Activated T-cell treated with anti-CD3 and anti-CD28 coated beads, Interleukin-2, amount 50 U/mL, for 24 hours (primary cell): ENCODE measurements at regions not wholly inside any gene's neighbourhood (a gene's known extent, or its start where the extent isn't known, plus 50 kb on each side); places are given as distances from the start of the nearest gene placed in this dataset.

ENCODE experiments used
- DNase-seq: peaks from one replicate; pipeline ENCODE4 v3.0.0-alpha.2; 2020
- H3K27ac Mint-ChIP-seq: 2 replicates; pipeline ENCODE4 v1.8.0; 2020; ENCODE audit warnings: mild to moderate bottlenecking, mixed read lengths
- H3K27me3 Mint-ChIP-seq: 2 replicates; pipeline ENCODE4 v1.8.0; 2020; ENCODE audit warnings: mixed read lengths
- H3K36me3 Mint-ChIP-seq: 2 replicates; pipeline ENCODE4 v1.8.0; 2020; ENCODE audit warnings: low read depth, mixed read lengths
- H3K4me1 Mint-ChIP-seq: 2 replicates; pipeline ENCODE4 v1.8.0; 2020; ENCODE audit warnings: low read depth, mixed read lengths
- H3K4me3 Mint-ChIP-seq: 2 replicates; pipeline ENCODE4 v1.8.0; 2020; ENCODE audit warnings: mild to moderate bottlenecking, moderate library complexity, mixed read lengths
- H3K9me3 Mint-ChIP-seq: 2 replicates; pipeline ENCODE4 v1.8.0; 2020; ENCODE audit warnings: mixed read lengths

GRCh38 chr12:127984386-127985055 is 282.4 kb upstream of the TMEM132C start:
- H3K4me1 Mint-ChIP-seq, result no peaks in the 10 kb centered on the region
- H3K36me3 Mint-ChIP-seq, result no peaks in the 10 kb centered on the region
- H3K27ac Mint-ChIP-seq, result no peak overlapping the region

GRCh38 chr12:127987199-127987901 is 279.6 kb upstream of the TMEM132C start:
- peaks cover 12% of the 10 kb centered on the region for H3K9me3 Mint-ChIP-seq
- no peaks in the 10 kb centered on the region for H3K4me1 Mint-ChIP-seq
- DNase-seq, result no peak
- H3K27ac Mint-ChIP-seq, result no peak overlapping the region
- H3K4me3 Mint-ChIP-seq, result no peak overlapping the region
- no peaks in the 10 kb centered on the region for H3K27me3 Mint-ChIP-seq
- H3K36me3 Mint-ChIP-seq, result no peaks in the 10 kb centered on the region

More at GRCh38 chr12:127984386-127985055, 282.4 kb upstream of the TMEM132C start:
- no peak for DNase-seq
- Mint-ChIP-seq H3K4me3 (no peak overlapping the region), H3K9me3 (peaks cover 9% of the 10 kb centered on the region), H3K27me3 (no peaks in the 10 kb centered on the region)

- Mint-ChIP-seq H3K36me3 (no peaks in the 10 kb centered on the region), H3K27me3 (no peaks in the 10 kb centered on the region), H3K27ac (no peak overlapping the region), H3K4me1 (no peaks in the 10 kb centered on the region), H3K4me3 (no peak overlapping the region), H3K9me3 (peaks cover 11% of the 10 kb centered on the region)
- DNase-seq, result no peak
Observed at GRCh38 chr12:127991485-127991884, 275.5 kb upstream of the TMEM132C start.

GRCh38 chr12:127998988-127999387 is 268.0 kb upstream of the TMEM132C start:
- Mint-ChIP-seq H3K36me3 (no peaks in the 10 kb centered on the region), H3K4me1 (no peaks in the 10 kb centered on the region), H3K4me3 (no peak overlapping the region), H3K27ac (no peak overlapping the region), H3K27me3 (no peaks in the 10 kb centered on the region), H3K9me3 (peaks cover 6% of the 10 kb centered on the region)
- no peak for DNase-seq

- Mint-ChIP-seq H3K4me3 (no peak overlapping the region), H3K4me1 (no peaks in the 10 kb centered on the region), H3K27ac (no peak overlapping the region), H3K36me3 (no peaks in the 10 kb centered on the region), H3K27me3 (no peaks in the 10 kb centered on the region), H3K9me3 (peaks cover 7% of the 10 kb centered on the region)
- DNase-seq, result no peak
Observed at GRCh38 chr12:128004383-128004938, 262.5 kb upstream of the TMEM132C start.

- no peak for DNase-seq
- Mint-ChIP-seq H3K4me1 (no peaks in the 10 kb centered on the region), H3K4me3 (no peak overlapping the region), H3K9me3 (peaks cover 5% of the 10 kb centered on the region), H3K27me3 (no peaks in the 10 kb centered on the region), H3K36me3 (no peaks in the 10 kb centered on the region), H3K27ac (no peak overlapping the region)
Observed at GRCh38 chr12:128007250-128007649, 259.7 kb upstream of the TMEM132C start.

GRCh38 chr12:128008341-128008740 is 258.6 kb upstream of the TMEM132C start:
- Mint-ChIP-seq H3K9me3 (peaks cover 5% of the 10 kb centered on the region), H3K4me3 (no peak overlapping the region), H3K27ac (no peak overlapping the region), H3K4me1 (no peaks in the 10 kb centered on the region), H3K27me3 (no peaks in the 10 kb centered on the region), H3K36me3 (no peaks in the 10 kb centered on the region)
- DNase-seq, result no peak

- Mint-ChIP-seq H3K36me3 (no peaks in the 10 kb centered on the region), H3K27me3 (no peaks in the 10 kb centered on the region), H3K4me1 (no peaks in the 10 kb centered on the region), H3K4me3 (no peak overlapping the region), H3K9me3 (peaks cover 5% of the 10 kb centered on the region), H3K27ac (no peak overlapping the region)
- DNase-seq, result no peak
Observed at GRCh38 chr12:128009108-128009507, 257.9 kb upstream of the TMEM132C start.

- Mint-ChIP-seq H3K9me3 (peaks cover 2% of the 10 kb centered on the region), H3K27ac (no peak overlapping the region), H3K4me1 (no peaks in the 10 kb centered on the region), H3K4me3 (no peak overlapping the region), H3K27me3 (no peaks in the 10 kb centered on the region), H3K36me3 (no peaks in the 10 kb centered on the region)
- DNase-seq, result no peak
Observed at GRCh38 chr12:128012110-128012509, 254.9 kb upstream of the TMEM132C start.

- Mint-ChIP-seq H3K9me3 (peaks cover 9% of the 10 kb centered on the region), H3K27me3 (no peaks in the 10 kb centered on the region), H3K4me1 (no peaks in the 10 kb centered on the region), H3K36me3 (no peaks in the 10 kb centered on the region), H3K27ac (no peak overlapping the region), H3K4me3 (no peak overlapping the region)
- no peak for DNase-seq
Observed at GRCh38 chr12:128015276-128015675, 251.7 kb upstream of the TMEM132C start.

GRCh38 chr12:128018067-128018466 is 248.9 kb upstream of the TMEM132C start:
- no peak overlapping the region for H3K27ac Mint-ChIP-seq
- no peak for DNase-seq
- H3K4me1 Mint-ChIP-seq, result no peaks in the 10 kb centered on the region
- no peaks in the 10 kb centered on the region for H3K36me3 Mint-ChIP-seq
- peaks cover 10% of the 10 kb centered on the region for H3K9me3 Mint-ChIP-seq
- H3K27me3 Mint-ChIP-seq, result no peaks in the 10 kb centered on the region
- H3K4me3 Mint-ChIP-seq, result no peak overlapping the region

GRCh38 chr12:128019996-128020544 is 246.9 kb upstream of the TMEM132C start:
- no peaks in the 10 kb centered on the region for H3K27me3 Mint-ChIP-seq
- peaks cover 10% of the 10 kb centered on the region for H3K9me3 Mint-ChIP-seq
- H3K4me3 Mint-ChIP-seq, result no peak overlapping the region
- H3K4me1 Mint-ChIP-seq, result no peaks in the 10 kb centered on the region
- H3K36me3 Mint-ChIP-seq, result no peaks in the 10 kb centered on the region
- H3K27ac Mint-ChIP-seq, result no peak overlapping the region
- no peak for DNase-seq

- no peaks in the 10 kb centered on the region for H3K36me3 Mint-ChIP-seq
- peaks cover 10% of the 10 kb centered on the region for H3K9me3 Mint-ChIP-seq
- H3K27ac Mint-ChIP-seq, result no peak overlapping the region
- no peak overlapping the region for H3K4me3 Mint-ChIP-seq
- H3K27me3 Mint-ChIP-seq, result no peaks in the 10 kb centered on the region
- H3K4me1 Mint-ChIP-seq, result no peaks in the 10 kb centered on the region
- DNase-seq, result no peak
Observed at GRCh38 chr12:128021561-128021960, 245.4 kb upstream of the TMEM132C start.

- no peaks in the 10 kb centered on the region for H3K27me3 Mint-ChIP-seq
- H3K27ac Mint-ChIP-seq, result no peak overlapping the region
- no peak for DNase-seq
- peaks cover 3% of the 10 kb centered on the region for H3K9me3 Mint-ChIP-seq
- H3K4me3 Mint-ChIP-seq, result no peak overlapping the region
- no peaks in the 10 kb centered on the region for H3K4me1 Mint-ChIP-seq
- no peaks in the 10 kb centered on the region for H3K36me3 Mint-ChIP-seq
Observed at GRCh38 chr12:128025589-128026245, 241.3 kb upstream of the TMEM132C start.
